ENCODE measurements at regions not wholly inside any gene's neighbourhood (a gene's known extent, or its start where the extent isn't known, plus 50 kb on each side); places are given as distances from the start of the nearest gene placed in this dataset.

GRCh38 chr12:93177208-93178153, 200.2 kb upstream of the NUDT4 start:
- Histone ChIP-seq H3K36me3 (ENCODE audit: insufficient read depth, low read length) (no peaks in the 10 kb centered on the region), H3K27me3 (ENCODE audit: insufficient read depth, low read depth, low read length) (no peaks in the 10 kb centered on the region), H3K27ac (ENCODE audit: low read length) (no peak overlapping the region), H2AFZ (ENCODE audit: low read depth, low read length) (no peak overlapping the region), H3K4me2 (ENCODE audit: low read length) (no peak overlapping the region), H4K20me1 (ENCODE audit: insufficient read depth) (no peaks in the 10 kb centered on the region), H3K9me2 (ENCODE audit: insufficient read depth, low read length) (no peaks in the 10 kb centered on the region), H3K79me2 (replicated peaks; ENCODE audit: insufficient read depth, low read length) (no peaks in the 10 kb centered on the region), H3K9ac (ENCODE audit: low read length) (no peak overlapping the region), H3F3A (ENCODE audit: insufficient read depth, low read length, poor library complexity, severe bottlenecking) (no peaks in the 10 kb centered on the region), H3K4me3 (ENCODE audit: low read length) (no peak overlapping the region), H3K9me3 (ENCODE audit: low read length) (no peaks in the 10 kb centered on the region)
- TF ChIP-seq MXI1 (conservative IDR thresholded peaks at IDR 0.05; ENCODE audit: poor library complexity, severe bottlenecking) (no peak), RAD21 (conservative IDR thresholded peaks at IDR 0.05) (no peak), EP300 (conservative IDR thresholded peaks at IDR 0.05; ENCODE audit: poor library complexity, severe bottlenecking) (no peak), POLR2AphosphoS5 (IDR thresholded peaks at IDR 0.05) (no peak), TAF1 (IDR thresholded peaks at IDR 0.05; ENCODE audit: low read depth) (no peak), SMC3 (conservative IDR thresholded peaks at IDR 0.05; ENCODE audit: poor library complexity) (no peak), CTCF (IDR thresholded peaks at IDR 0.05; ENCODE audit: poor library complexity, severe bottlenecking) (no peak), EZH2 (IDR thresholded peaks at IDR 0.05; ENCODE audit: borderline replicate concordance, insufficient read depth, low read length, poor library complexity, severe bottlenecking) (no peak), REST (IDR thresholded peaks at IDR 0.05; ENCODE audit: borderline replicate concordance) (no peak)

GRCh38 chr12:93178154-93178878, 199.4 kb upstream of the NUDT4 start:
- Histone ChIP-seq H3K79me2 (replicated peaks; ENCODE audit: insufficient read depth, low read length) (no peaks in the 10 kb centered on the region), H4K20me1 (ENCODE audit: insufficient read depth) (no peaks in the 10 kb centered on the region), H3K36me3 (ENCODE audit: insufficient read depth, low read length) (no peaks in the 10 kb centered on the region), H3K4me3 (ENCODE audit: low read length) (no peak overlapping the region), H3K9me2 (ENCODE audit: insufficient read depth, low read length) (no peaks in the 10 kb centered on the region), H3K4me2 (ENCODE audit: low read length) (no peak overlapping the region), H2AFZ (ENCODE audit: low read depth, low read length) (no peak overlapping the region), H3K9me3 (ENCODE audit: low read length) (no peaks in the 10 kb centered on the region), H3K27me3 (ENCODE audit: insufficient read depth, low read depth, low read length) (no peaks in the 10 kb centered on the region), H3K9ac (ENCODE audit: low read length) (no peak overlapping the region), H3F3A (ENCODE audit: insufficient read depth, low read length, poor library complexity, severe bottlenecking) (no peaks in the 10 kb centered on the region), H3K27ac (ENCODE audit: low read length) (no peak overlapping the region)
- TF ChIP-seq CTCF (IDR thresholded peaks at IDR 0.05; ENCODE audit: poor library complexity, severe bottlenecking) (no peak), EP300 (conservative IDR thresholded peaks at IDR 0.05; ENCODE audit: poor library complexity, severe bottlenecking) (no peak), TAF1 (IDR thresholded peaks at IDR 0.05; ENCODE audit: low read depth) (no peak), SMC3 (conservative IDR thresholded peaks at IDR 0.05; ENCODE audit: poor library complexity) (no peak), POLR2AphosphoS5 (IDR thresholded peaks at IDR 0.05) (no peak), REST (IDR thresholded peaks at IDR 0.05; ENCODE audit: borderline replicate concordance) (no peak), EZH2 (IDR thresholded peaks at IDR 0.05; ENCODE audit: borderline replicate concordance, insufficient read depth, low read length, poor library complexity, severe bottlenecking) (no peak), RAD21 (conservative IDR thresholded peaks at IDR 0.05) (no peak), MXI1 (conservative IDR thresholded peaks at IDR 0.05; ENCODE audit: poor library complexity, severe bottlenecking) (no peak)

Measured in neural cell (in vitro differentiated cells).